Hepatocyte (in vitro differentiated cells): ENCODE measurements at regions not wholly inside any gene's neighbourhood (a gene's known extent, or its start where the extent isn't known, plus 50 kb on each side); places are given as distances from the start of the nearest gene placed in this dataset.
A peak's percentile ranks its signal among the peaks of the same experiment; 100 is the strongest.

Experiments
- DNase-seq: peaks from one replicate; pipeline ENCODE4 v3.0.0-alpha.2; 2016; ENCODE audit warnings: low spot score
- H2AFZ ChIP-seq: fragments of 200-600 bp; sonication (generic); 2 replicates; pipeline ENCODE4 v1.6.0; 2016; ENCODE audit warnings: antibody characterized with exemption, mild to moderate bottlenecking
- H3K27ac ChIP-seq: fragments of 200-600 bp; sonication (generic); 2 replicates; pipeline ENCODE4 v1.5.1; 2016; ENCODE audit warnings: mild to moderate bottlenecking
- H3K27me3 ChIP-seq: fragments of 200-600 bp; sonication (generic); 2 replicates; pipeline ENCODE4 v1.6.1; 2016
- H3K36me3 ChIP-seq: fragments of 200-600 bp; sonication (generic); replicated peaks from 2 replicates; pipeline ENCODE4 v1.5.1; 2016; ENCODE audit warnings: low read depth; ENCODE audit not compliant: insufficient read depth
- H3K4me1 ChIP-seq: fragments of 200-600 bp; sonication (generic); 2 replicates; pipeline ENCODE4 v1.5.1; 2016; ENCODE audit warnings: mild to moderate bottlenecking, moderate library complexity; ENCODE audit not compliant: insufficient read depth
- H3K4me2 ChIP-seq: fragments of 200-600 bp; sonication (generic); 2 replicates; pipeline ENCODE4 v1.6.0; 2016
- H3K4me3 ChIP-seq: fragments of 200-600 bp; sonication (generic); 2 replicates; pipeline ENCODE4 v1.5.1; 2016; ENCODE audit warnings: mild to moderate bottlenecking
- H3K79me2 ChIP-seq: fragments of 200-600 bp; sonication (generic); 2 replicates; pipeline ENCODE4 v1.6.0; 2017; ENCODE audit warnings: mild to moderate bottlenecking
- H3K9me2 ChIP-seq: fragments of 200-600 bp; sonication (generic); replicated peaks from 2 replicates; pipeline ENCODE4 v1.6.0; 2017; ENCODE audit warnings: mild to moderate bottlenecking; ENCODE audit not compliant: insufficient read depth
- H3K9me3 ChIP-seq: fragments of 200-600 bp; sonication (generic); 2 replicates; pipeline ENCODE4 v1.5.1; 2016; ENCODE audit warnings: low read depth, mild to moderate bottlenecking
- H4K20me1 ChIP-seq: fragments of 200-600 bp; sonication (generic); 2 replicates; pipeline ENCODE4 v1.6.0; 2016; ENCODE audit warnings: mild to moderate bottlenecking; ENCODE audit not compliant: insufficient read depth, poor library complexity, severe bottlenecking
- EZH2 ChIP-seq: fragments of 200-600 bp; sonication (generic); IDR thresholded peaks from 2 replicates; pipeline ENCODE4 v1.6.1; 2016; ENCODE audit warnings: antibody characterized with exemption, mild to moderate bottlenecking, borderline replicate concordance
- EZH2phosphoT487 ChIP-seq: fragments of 200-600 bp; sonication (generic); IDR thresholded peaks from one replicate; pipeline ENCODE4 v1.6.1; 2018; ENCODE audit warnings: antibody characterized with exemption, mild to moderate bottlenecking, low read depth, moderate library complexity; ENCODE audit not compliant: unreplicated experiment, severe bottlenecking
- WGBS: methylation state at CpG from one replicate; pipeline ENCODE4 v1.1.6; 2016; ENCODE audit warnings: low lambda C conversion rate; ENCODE audit errors: missing lambda C conversion rate; 5-methylcytosine and 5-hydroxymethylcytosine counted together
- TF ChIP-seq, protein P1 (sequence below): fragments of 200-600 bp; sonication (generic); IDR thresholded peaks from 2 replicates; pipeline ENCODE4 v1.5.1; 2016; ENCODE audit warnings: antibody characterized with exemption, mild to moderate bottlenecking; ENCODE audit not compliant: poor library complexity

- Histone ChIP-seq H3K4me3 (no peak overlapping the region), H3K4me2 (no peak overlapping the region), H3K4me1 (no peaks in the 10 kb centered on the region), H3K9me2 (no peaks in the 10 kb centered on the region), H3K79me2 (peaks cover 47% of the 10 kb centered on the region), H3K27me3 (no peaks in the 10 kb centered on the region), H4K20me1 (peaks cover 12% of the 10 kb centered on the region), H3K27ac (no peak overlapping the region), H2AFZ (no peak overlapping the region), H3K36me3 (no peaks in the 10 kb centered on the region), H3K9me3 (no peaks in the 10 kb centered on the region)
- no peak for TF ChIP-seq EZH2
- DNase-seq, result no peak
- whole genome bisulfite sequencing, result 84% methylated on average over 12 of the region's 12 CpGs
Observed at GRCh38 chrX:51813886-51814460, 70.7 kb downstream of the GSPT2 start.

DNA sequence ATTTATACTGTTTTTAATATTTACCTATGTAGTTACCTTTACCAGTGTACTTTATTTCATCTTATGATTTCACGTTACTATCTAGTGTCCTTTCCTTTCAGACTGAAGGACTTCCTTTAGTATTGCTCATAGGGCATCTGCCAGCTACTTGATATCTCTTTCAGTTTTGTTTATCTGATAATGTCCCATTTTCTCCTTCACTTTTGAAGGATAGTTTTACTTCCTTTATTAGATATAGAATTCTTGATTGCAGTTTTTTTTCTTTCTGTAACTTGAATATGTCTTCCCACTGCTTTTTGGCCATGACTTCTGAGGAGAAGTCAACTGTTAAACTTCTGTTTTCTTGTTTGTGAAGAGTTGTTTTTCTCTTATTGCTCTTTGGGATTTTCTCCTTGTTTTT lies 69.4 kb upstream of the MAGED1 start:
- WGBS, result 71% methylated on average over 1 of the region's 1 CpG
- no peaks in the 10 kb centered on the region for H3K36me3 ChIP-seq
- H3K79me2 ChIP-seq, result peaks cover 52% of the 10 kb centered on the region
- no peak for DNase-seq
- no peak overlapping the region for H2AFZ ChIP-seq
- TF ChIP-seq, protein P1, sequence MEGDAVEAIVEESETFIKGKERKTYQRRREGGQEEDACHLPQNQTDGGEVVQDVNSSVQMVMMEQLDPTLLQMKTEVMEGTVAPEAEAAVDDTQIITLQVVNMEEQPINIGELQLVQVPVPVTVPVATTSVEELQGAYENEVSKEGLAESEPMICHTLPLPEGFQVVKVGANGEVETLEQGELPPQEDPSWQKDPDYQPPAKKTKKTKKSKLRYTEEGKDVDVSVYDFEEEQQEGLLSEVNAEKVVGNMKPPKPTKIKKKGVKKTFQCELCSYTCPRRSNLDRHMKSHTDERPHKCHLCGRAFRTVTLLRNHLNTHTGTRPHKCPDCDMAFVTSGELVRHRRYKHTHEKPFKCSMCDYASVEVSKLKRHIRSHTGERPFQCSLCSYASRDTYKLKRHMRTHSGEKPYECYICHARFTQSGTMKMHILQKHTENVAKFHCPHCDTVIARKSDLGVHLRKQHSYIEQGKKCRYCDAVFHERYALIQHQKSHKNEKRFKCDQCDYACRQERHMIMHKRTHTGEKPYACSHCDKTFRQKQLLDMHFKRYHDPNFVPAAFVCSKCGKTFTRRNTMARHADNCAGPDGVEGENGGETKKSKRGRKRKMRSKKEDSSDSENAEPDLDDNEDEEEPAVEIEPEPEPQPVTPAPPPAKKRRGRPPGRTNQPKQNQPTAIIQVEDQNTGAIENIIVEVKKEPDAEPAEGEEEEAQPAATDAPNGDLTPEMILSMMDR, result no peak
- TF ChIP-seq EZH2 (no peak), EZH2phosphoT487 (no peak)
- no peaks in the 10 kb centered on the region for H3K27me3 ChIP-seq
- H3K27ac ChIP-seq, result no peak overlapping the region
- no peaks in the 10 kb centered on the region for H3K4me1 ChIP-seq
- H3K4me2 ChIP-seq, result no peak overlapping the region
- no peaks in the 10 kb centered on the region for H4K20me1 ChIP-seq
- no peak overlapping the region for H3K4me3 ChIP-seq
- H3K9me2 ChIP-seq, result no peaks in the 10 kb centered on the region
- no peaks in the 10 kb centered on the region for H3K9me3 ChIP-seq

DNA sequence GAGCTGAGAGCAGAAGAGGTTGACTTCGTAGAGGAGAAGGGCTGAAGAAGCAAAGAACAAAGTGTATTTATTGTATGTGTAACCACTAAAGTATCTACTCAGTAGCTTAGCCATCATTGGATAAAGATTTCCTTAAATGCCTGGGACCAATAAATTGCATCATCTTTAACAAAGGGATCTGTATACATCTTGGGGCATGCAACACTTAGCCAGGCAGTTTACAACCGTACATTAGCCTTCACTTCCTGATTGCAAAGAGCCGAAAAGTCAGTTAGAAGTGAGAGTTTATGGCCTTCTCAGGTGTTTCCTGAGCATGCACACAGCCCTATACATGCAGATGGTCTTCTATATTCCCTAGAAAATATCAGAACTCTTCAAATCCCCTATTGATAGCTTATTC lies 68.0 kb upstream of the MAGED1 start:
- Histone ChIP-seq H3K4me2 (no peak overlapping the region), H4K20me1 (no peaks in the 10 kb centered on the region), H3K9me3 (no peaks in the 10 kb centered on the region), H2AFZ (no peak overlapping the region), H3K36me3 (no peaks in the 10 kb centered on the region), H3K79me2 (peaks cover 43% of the 10 kb centered on the region), H3K4me3 (no peak overlapping the region), H3K4me1 (no peaks in the 10 kb centered on the region), H3K27ac (no peak overlapping the region), H3K27me3 (no peaks in the 10 kb centered on the region), H3K9me2 (no peaks in the 10 kb centered on the region)
- TF ChIP-seq, protein P1, result no peak
- TF ChIP-seq EZH2phosphoT487 (no peak), EZH2 (no peak)
- DNase-seq, result peak; percentile 12
- 52% methylated on average over 3 of the region's 3 CpGs for WGBS

DNA sequence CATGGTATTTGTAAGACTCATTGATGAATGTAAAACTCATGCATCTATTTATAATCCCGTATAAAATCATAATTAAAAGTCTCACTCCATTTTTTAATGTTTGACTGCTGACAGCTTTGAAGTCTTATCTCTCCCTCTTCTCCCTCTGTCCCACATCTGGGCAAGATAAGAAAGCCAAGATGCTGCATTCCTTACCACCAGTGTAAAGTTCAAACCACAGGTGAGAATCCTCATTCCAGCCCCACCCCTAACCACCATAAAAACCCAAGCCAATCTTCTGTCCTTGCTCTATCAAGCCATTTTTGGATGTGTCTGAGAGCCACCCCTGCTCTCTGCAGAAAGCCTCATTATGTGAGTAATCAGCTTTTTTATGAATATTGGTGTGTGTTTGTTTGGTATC lies 59.3 kb upstream of the MAGED1 start:
- Histone ChIP-seq H3K27ac (no peak overlapping the region), H3K79me2 (peaks cover 15% of the 10 kb centered on the region), H3K36me3 (no peaks in the 10 kb centered on the region), H3K4me3 (no peak overlapping the region), H2AFZ (no peak overlapping the region), H3K4me1 (no peaks in the 10 kb centered on the region), H3K27me3 (no peaks in the 10 kb centered on the region), H3K9me3 (no peaks in the 10 kb centered on the region), H3K9me2 (no peaks in the 10 kb centered on the region), H3K4me2 (peak overlapping the region; percentile 4), H4K20me1 (no peaks in the 10 kb centered on the region)
- no peak for TF ChIP-seq EZH2
- TF ChIP-seq EZH2phosphoT487, result no peak
- TF ChIP-seq, protein P1, result no peak
- WGBS, result 52% methylated on average over 1 of the region's 1 CpG
- no peak for DNase-seq
